ENCODE measurements at regions not wholly inside any gene's neighbourhood (a gene's known extent, or its start where the extent isn't known, plus 50 kb on each side); places are given as distances from the start of the nearest gene placed in this dataset.

GRCh38 chr3:124138148-124138547 is 146.2 kb upstream of the ROPN1 start:
- TF ChIP-seq, protein P1, sequence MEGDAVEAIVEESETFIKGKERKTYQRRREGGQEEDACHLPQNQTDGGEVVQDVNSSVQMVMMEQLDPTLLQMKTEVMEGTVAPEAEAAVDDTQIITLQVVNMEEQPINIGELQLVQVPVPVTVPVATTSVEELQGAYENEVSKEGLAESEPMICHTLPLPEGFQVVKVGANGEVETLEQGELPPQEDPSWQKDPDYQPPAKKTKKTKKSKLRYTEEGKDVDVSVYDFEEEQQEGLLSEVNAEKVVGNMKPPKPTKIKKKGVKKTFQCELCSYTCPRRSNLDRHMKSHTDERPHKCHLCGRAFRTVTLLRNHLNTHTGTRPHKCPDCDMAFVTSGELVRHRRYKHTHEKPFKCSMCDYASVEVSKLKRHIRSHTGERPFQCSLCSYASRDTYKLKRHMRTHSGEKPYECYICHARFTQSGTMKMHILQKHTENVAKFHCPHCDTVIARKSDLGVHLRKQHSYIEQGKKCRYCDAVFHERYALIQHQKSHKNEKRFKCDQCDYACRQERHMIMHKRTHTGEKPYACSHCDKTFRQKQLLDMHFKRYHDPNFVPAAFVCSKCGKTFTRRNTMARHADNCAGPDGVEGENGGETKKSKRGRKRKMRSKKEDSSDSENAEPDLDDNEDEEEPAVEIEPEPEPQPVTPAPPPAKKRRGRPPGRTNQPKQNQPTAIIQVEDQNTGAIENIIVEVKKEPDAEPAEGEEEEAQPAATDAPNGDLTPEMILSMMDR (conservative IDR thresholded peaks at IDR 0.05; ENCODE audit: low read length): no peak
- TF ChIP-seq EZH2phosphoT487 (IDR thresholded peaks at IDR 0.05; ENCODE audit: borderline replicate concordance, low read depth, low read length): no peak
- H3K27ac ChIP-seq (ENCODE audit: low read depth, low read length, poor library complexity, severe bottlenecking): no peak overlapping the region
- intact Hi-C loops (cut with micrococcal nuclease; ENCODE audit: unreplicated experiment): no loop called here
- no peak overlapping the region for H3K4me2 ChIP-seq (ENCODE audit: low read length)
- H2AFZ ChIP-seq (ENCODE audit: low read length): no peak overlapping the region
- no peaks in the 10 kb centered on the region for H3K36me3 ChIP-seq (ENCODE audit: insufficient read depth, low read length)
- H3K9me2 ChIP-seq (ENCODE audit: insufficient read depth, low read length): no peaks in the 10 kb centered on the region
- H3K4me1 ChIP-seq (ENCODE audit: insufficient read depth, low read length, poor library complexity, severe bottlenecking): no peaks in the 10 kb centered on the region
- H3K79me2 ChIP-seq (ENCODE audit: insufficient read depth, low read depth, low read length): no peaks in the 10 kb centered on the region
- no peaks in the 10 kb centered on the region for H3K9me3 ChIP-seq (ENCODE audit: low read length)
- DNase-seq (ENCODE audit: low spot score): no peak
- no TSS peak for BruUV-seq (replicated peaks)
- H4K20me1 ChIP-seq (ENCODE audit: insufficient read depth, low read length): no peaks in the 10 kb centered on the region
- CTCF ChIA-PET (ENCODE audit: unreplicated experiment): no interaction called here
- no peak overlapping the region for H3K4me3 ChIP-seq (ENCODE audit: low read depth, low read length, poor library complexity, severe bottlenecking)
- POLR2A ChIA-PET: no interaction called here

- no peaks in the 10 kb centered on the region for H3K9me2 ChIP-seq (ENCODE audit: insufficient read depth, low read length)
- H2AFZ ChIP-seq (ENCODE audit: low read length): no peak overlapping the region
- H3K9me3 ChIP-seq (ENCODE audit: low read length): no peaks in the 10 kb centered on the region
- CTCF ChIA-PET (ENCODE audit: unreplicated experiment): no interaction called here
- no peaks in the 10 kb centered on the region for H4K20me1 ChIP-seq (ENCODE audit: insufficient read depth, low read length)
- no peaks in the 10 kb centered on the region for H3K4me1 ChIP-seq (ENCODE audit: insufficient read depth, low read length, poor library complexity, severe bottlenecking)
- POLR2A ChIA-PET: no interaction called here
- no peak overlapping the region for H3K4me3 ChIP-seq (ENCODE audit: low read depth, low read length, poor library complexity, severe bottlenecking)
- no peak overlapping the region for H3K27ac ChIP-seq (ENCODE audit: low read depth, low read length, poor library complexity, severe bottlenecking)
- H3K36me3 ChIP-seq (ENCODE audit: insufficient read depth, low read length): no peaks in the 10 kb centered on the region
- TF ChIP-seq, protein P1 (conservative IDR thresholded peaks at IDR 0.05; ENCODE audit: low read length): no peak
- no peak for TF ChIP-seq EZH2phosphoT487 (IDR thresholded peaks at IDR 0.05; ENCODE audit: borderline replicate concordance, low read depth, low read length)
- H3K4me2 ChIP-seq (ENCODE audit: low read length): no peak overlapping the region
- no peaks in the 10 kb centered on the region for H3K79me2 ChIP-seq (ENCODE audit: insufficient read depth, low read depth, low read length)
- no TSS peak for BruUV-seq (replicated peaks)
- no peak for DNase-seq (ENCODE audit: low spot score)
- intact Hi-C loops (cut with micrococcal nuclease; ENCODE audit: unreplicated experiment): no loop called here
Observed at GRCh38 chr3:124140746-124141145, 148.8 kb upstream of the ROPN1 start.

DNA sequence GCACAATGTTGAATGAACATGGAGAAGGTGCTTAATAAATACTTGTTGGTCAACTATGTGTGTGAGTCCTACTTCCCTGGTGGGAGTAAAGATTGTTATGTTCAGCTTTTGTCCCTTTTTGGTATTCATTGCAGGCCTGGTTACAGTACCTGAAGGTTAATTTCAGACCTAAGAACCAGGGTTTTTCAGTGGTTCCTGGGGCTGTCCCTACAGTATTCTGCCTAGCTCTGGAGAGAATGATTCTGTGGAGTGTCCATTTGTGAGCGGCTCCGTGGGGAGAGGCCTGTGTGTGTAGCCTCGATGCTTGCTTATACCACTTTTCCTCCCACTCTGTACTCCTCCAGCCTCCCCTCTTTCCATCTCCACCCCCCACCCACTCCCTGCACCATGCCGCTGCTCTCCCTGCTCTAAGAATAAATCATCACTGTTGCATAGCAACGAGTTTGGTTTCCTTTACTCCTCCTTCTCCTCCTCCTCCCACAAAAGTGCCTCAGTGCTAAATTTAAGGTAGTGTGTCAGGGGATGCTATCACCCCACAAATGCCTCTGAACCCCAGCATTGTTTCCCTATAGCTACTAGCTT is 150.6 kb upstream of the ROPN1 start:
- no peaks in the 10 kb centered on the region for H3K36me3 ChIP-seq (ENCODE audit: insufficient read depth, low read length)
- H3K27ac ChIP-seq (ENCODE audit: low read depth, low read length, poor library complexity, severe bottlenecking): no peak overlapping the region
- ChIA-PET CTCF (ENCODE audit: unreplicated experiment) (no interaction called here), POLR2A (no interaction called here)
- H3K9me3 ChIP-seq (ENCODE audit: low read length): no peaks in the 10 kb centered on the region
- no TSS peak for BruUV-seq (replicated peaks)
- intact Hi-C loops (cut with micrococcal nuclease; ENCODE audit: unreplicated experiment): no loop called here
- no peak overlapping the region for H3K4me3 ChIP-seq (ENCODE audit: low read depth, low read length, poor library complexity, severe bottlenecking)
- no peak for DNase-seq (ENCODE audit: low spot score)
- no peaks in the 10 kb centered on the region for H4K20me1 ChIP-seq (ENCODE audit: insufficient read depth, low read length)
- TF ChIP-seq, protein P1 (conservative IDR thresholded peaks at IDR 0.05; ENCODE audit: low read length): no peak
- no peak for TF ChIP-seq EZH2phosphoT487 (IDR thresholded peaks at IDR 0.05; ENCODE audit: borderline replicate concordance, low read depth, low read length)
- no peak overlapping the region for H3K4me2 ChIP-seq (ENCODE audit: low read length)
- no peaks in the 10 kb centered on the region for H3K79me2 ChIP-seq (ENCODE audit: insufficient read depth, low read depth, low read length)
- H3K4me1 ChIP-seq (ENCODE audit: insufficient read depth, low read length, poor library complexity, severe bottlenecking): no peaks in the 10 kb centered on the region
- H2AFZ ChIP-seq (ENCODE audit: low read length): no peak overlapping the region
- H3K9me2 ChIP-seq (ENCODE audit: insufficient read depth, low read length): no peaks in the 10 kb centered on the region

Data from OCI-LY7 (cell line).